HL-60/S4 (cell line): ENCODE measurements at regions not wholly inside any gene's neighbourhood (a gene's known extent, or its start where the extent isn't known, plus 50 kb on each side); places are given as distances from the start of the nearest gene placed in this dataset.

ENCODE experiments used
- in situ Hi-C: fragments of 300-500 bp; cut with MboI; formaldehyde crosslinking; loops from 2 replicates; pipeline ENCODE4 v1.14.3; 2022; ENCODE audit warnings: low sequenced_read_pairs

- in situ Hi-C loops, result no loop called here
These were observed 103.9 kb upstream of the VASH1 start for GRCh38 chr14:76657404-76657803.

- in situ Hi-C loops, result no loop called here
These were observed 103.4 kb upstream of the VASH1 start for GRCh38 chr14:76657846-76658245.

GRCh38 chr14:76662580-76662979, 98.7 kb upstream of the VASH1 start:
- in situ Hi-C loops, result no loop called here

GRCh38 chr14:76664790-76665189, 96.5 kb upstream of the VASH1 start:
- in situ Hi-C loops, result no loop called here

DNA sequence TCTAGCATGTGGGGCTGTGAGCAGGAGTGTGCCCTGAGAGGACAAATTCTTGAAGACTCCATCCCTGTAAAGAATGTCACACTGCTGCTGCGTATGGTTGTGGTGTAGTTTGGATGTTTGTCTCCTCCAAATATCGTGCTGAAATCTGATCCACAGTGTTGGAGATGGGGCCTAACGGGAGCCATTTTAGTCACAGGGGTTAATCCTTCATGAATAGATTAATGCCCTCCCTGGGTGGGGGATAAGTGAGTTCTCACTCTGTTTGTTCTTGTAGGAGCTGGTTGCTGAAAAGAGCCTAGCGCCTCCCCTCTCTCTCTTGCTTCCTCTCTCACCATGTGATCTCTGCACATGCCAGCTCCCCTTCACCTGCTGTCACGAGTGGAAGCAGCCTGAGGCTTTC, 94.5 kb upstream of the VASH1 start:
- in situ Hi-C loops, result no loop called here

GRCh38 chr14:76669770-76670169, 91.5 kb upstream of the VASH1 start:
- in situ Hi-C loops, result no loop called here

GRCh38 chr14:76672123-76672522, 89.1 kb upstream of the VASH1 start:
- in situ Hi-C loops, result no loop called here

GRCh38 chr14:76673261-76673660, 88.0 kb upstream of the VASH1 start:
- in situ Hi-C loops, result no loop called here

DNA sequence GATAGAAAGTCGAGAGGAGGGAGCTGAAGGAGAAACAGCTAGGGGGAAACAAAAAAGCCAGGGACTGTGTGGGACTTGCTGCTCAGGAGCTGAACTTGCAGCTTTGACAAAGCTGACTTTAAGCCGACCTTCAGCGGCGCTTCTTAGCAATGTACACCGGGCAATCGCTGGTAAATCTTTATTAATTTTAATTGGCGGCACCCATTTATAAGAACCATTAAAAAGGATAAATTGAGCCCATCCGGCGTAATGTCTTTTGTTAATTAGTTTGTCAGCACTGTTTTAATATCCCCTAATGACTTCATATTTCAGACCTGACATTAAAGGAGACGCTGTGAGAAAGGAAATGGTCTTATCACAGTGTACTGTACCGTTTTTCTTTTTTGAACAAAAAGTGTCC, 86.2 kb upstream of the VASH1 start:
- in situ Hi-C loops, result no loop called here

DNA sequence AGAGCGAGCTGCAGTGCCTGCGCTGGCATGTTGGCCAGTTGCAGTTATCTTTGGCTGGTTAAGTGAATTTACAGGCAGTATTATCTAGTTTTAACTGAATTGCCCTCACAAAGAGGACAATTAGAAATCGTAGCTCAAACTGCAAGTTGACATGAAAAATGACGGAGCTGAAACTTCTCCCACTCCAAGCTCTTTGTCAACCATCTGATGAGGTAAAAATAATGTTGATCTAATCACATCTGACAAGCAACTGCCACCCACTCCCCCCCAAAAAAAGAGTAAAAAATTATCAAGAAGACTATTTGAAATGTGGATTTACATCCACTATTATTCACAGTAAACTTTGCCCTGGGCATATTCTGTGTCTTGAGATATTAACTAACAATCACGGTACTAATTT, 84.7 kb upstream of the VASH1 start:
- in situ Hi-C loops, result no loop called here

- in situ Hi-C loops, result no loop called here
These were observed 83.6 kb upstream of the VASH1 start for GRCh38 chr14:76677534-76678145.

- in situ Hi-C loops, result no loop called here
These were observed 82.9 kb upstream of the VASH1 start for GRCh38 chr14:76678244-76678800.

GRCh38 chr14:76682367-76682766, 78.9 kb upstream of the VASH1 start:
- in situ Hi-C loops, result no loop called here

DNA sequence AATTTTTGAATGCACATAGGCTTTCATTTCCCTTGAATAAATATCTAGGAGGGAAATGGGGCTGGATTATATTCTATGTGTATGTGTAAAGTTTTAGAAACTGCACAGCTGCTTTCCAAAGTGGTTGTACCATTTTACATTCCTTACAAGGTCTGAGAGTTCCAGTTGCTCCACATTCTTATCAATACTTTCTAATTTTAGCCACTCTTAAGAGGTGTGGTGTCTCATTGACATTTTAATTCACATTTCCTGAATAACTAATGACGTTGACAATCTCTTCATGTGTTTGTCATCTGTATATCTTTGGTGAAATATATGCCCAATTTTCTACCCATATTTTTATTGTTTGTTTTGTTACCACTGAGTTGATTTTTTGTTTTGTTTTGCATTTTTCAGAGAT, 74.6 kb upstream of the VASH1 start:
- in situ Hi-C loops, result no loop called here

DNA sequence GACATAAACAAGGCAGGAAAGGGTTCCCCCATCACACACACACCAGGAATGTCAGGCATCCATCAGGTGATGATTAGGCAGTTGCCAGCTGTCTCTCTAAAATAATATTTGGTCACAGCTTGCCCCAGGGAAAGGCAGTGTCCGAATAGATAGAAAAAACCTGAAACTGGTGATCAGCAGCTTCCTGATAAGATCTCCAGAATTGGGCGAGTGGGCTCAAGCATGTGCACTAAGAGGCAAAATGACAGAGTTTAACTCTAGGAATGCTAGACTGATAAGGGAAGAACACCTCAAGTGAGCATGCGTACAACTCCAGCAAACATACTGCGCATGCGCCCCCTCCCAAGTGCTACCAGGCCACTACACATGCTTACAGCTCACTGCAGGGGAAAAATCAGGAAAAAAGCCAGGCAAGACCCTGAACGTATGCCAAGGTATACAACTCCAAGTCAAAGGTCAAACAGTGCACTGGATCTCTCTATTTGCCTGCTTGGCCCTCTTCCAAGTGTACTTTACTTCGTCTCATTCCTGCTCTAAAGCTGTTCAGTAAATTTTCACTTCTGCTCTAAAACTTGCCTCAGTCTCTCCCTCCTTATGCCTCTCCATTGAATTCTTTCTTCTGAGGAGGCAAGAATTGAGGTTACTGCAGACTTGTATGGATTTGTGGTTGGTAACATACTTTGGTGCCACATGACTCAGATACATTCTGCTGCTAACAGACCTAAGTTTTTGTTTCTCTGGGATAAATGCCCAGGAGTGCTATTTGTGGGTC, 73.5 kb upstream of the VASH1 start:
- in situ Hi-C loops, result no loop called here

DNA sequence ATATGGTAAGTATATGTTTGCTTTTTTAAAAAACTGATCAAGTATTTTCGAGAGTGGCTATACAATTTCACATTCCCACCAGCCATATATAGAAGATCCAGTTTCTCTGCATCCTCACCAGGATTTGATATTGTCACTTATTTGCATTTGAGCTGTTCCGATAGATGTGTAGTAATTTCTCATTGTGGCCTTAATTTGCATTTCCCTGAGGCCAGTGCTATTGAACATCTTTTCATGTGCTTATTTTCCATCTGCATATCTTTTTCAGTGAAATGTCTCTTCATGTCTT, 72.9 kb upstream of the VASH1 start:
- in situ Hi-C loops, result no loop called here

DNA sequence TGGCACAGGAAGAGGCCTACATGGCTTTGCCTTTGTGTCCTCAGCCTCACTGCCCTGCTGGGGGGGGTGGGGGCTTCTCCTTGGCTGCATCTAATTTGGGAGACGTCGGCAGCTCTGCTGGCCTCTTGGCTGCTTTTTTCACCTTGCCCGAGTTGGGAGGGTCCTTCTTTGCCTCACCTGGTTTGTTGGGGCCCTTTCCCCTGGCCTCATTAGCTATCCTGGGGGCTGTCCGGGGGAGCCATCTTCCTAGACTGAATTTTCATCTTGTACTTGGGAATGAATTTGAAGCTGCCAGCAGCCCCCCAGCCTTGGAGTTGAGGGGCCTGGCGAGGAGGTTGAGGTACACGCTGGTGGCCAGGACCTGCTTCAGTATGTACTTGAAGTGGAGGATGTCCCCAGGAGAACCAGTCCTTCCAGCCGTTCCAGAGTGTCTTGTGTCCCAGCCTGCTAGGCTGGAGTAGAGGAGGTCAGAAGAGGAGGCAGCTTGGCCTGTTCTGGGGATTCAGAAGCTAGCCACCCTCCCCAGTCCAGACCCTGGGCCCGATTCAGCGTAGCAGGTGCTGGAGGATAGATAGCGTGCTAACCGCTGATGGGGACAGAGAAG, 70.7 kb upstream of the VASH1 start:
- in situ Hi-C loops, result no loop called here

DNA sequence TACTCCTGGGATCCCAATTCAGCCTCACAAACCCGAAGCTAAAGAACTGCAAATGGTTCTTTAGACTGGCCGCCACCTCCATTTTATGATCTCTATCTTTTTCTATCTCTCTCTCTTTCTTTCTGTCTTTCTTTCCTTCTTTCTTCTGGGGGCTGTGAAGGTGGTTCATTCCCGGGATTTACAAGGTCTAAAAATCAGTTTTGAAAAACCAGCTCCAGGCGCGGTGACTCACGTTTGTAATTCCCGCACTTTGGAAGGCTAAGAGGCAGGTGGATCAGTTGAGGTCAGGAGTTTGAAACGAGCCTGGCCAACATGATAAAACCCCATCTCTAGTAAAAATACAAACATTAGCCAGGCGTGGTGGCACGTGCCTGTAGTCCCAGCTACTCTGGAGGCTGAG, 67.2 kb upstream of the VASH1 start:
- in situ Hi-C loops, result no loop called here

GRCh38 chr14:76695263-76695920, 65.9 kb upstream of the VASH1 start:
- in situ Hi-C loops, result no loop called here

DNA sequence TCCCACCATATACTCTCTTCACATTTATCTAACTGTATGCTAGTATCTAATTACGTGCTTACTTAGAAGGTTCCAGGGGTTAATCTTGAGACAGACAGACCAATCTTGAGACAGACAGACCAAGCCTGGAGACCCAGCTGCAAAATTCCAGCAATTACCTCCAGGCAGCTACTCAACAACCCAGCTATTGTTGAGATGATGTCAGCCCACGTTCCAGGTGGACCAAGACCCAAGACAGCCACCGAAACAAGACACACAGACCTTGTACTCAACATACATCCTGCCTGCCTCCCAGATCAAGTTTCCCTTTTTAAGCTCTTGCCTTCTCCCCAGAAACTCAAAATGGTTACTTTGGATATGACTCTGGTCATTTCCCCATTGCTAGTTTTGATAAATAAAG, 64.9 kb upstream of the VASH1 start:
- in situ Hi-C loops, result no loop called here

- in situ Hi-C loops, result no loop called here
These were observed 64.5 kb upstream of the VASH1 start for GRCh38 chr14:76696791-76697190.
